ENCODE measurements at regions not wholly inside any gene's neighbourhood (a gene's known extent, or its start where the extent isn't known, plus 50 kb on each side); places are given as distances from the start of the nearest gene placed in this dataset.

DNA sequence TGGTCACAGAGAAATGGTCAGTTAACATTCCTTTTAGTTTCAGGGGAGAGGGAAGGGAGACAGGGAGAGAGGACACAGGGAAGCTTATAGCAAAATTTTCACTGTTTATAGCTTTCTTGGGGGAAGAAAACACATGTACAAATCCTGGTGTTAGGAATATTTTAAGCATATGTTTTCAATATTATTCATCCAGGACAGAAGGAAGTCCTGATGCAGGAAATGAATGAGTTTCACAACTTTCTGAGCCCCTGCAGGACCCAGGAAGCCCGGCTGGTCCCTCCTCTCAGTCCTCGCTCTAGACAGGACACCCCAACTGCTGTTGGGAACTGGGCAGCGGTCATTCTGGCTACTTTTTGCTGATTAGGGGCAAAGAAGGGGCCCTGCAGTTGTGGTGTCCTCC lies 71.1 kb upstream of the ZDHHC17 start:
- H3K27ac ChIP-seq = no peak overlapping the region
- TF ChIP-seq POLR2A (IDR thresholded peaks at IDR 0.05) (no peak), POLR2AphosphoS5 (IDR thresholded peaks at IDR 0.05) (no peak)
- TF ChIP-seq, protein P1, sequence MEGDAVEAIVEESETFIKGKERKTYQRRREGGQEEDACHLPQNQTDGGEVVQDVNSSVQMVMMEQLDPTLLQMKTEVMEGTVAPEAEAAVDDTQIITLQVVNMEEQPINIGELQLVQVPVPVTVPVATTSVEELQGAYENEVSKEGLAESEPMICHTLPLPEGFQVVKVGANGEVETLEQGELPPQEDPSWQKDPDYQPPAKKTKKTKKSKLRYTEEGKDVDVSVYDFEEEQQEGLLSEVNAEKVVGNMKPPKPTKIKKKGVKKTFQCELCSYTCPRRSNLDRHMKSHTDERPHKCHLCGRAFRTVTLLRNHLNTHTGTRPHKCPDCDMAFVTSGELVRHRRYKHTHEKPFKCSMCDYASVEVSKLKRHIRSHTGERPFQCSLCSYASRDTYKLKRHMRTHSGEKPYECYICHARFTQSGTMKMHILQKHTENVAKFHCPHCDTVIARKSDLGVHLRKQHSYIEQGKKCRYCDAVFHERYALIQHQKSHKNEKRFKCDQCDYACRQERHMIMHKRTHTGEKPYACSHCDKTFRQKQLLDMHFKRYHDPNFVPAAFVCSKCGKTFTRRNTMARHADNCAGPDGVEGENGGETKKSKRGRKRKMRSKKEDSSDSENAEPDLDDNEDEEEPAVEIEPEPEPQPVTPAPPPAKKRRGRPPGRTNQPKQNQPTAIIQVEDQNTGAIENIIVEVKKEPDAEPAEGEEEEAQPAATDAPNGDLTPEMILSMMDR (IDR thresholded peaks at IDR 0.05) = no peak

DNA sequence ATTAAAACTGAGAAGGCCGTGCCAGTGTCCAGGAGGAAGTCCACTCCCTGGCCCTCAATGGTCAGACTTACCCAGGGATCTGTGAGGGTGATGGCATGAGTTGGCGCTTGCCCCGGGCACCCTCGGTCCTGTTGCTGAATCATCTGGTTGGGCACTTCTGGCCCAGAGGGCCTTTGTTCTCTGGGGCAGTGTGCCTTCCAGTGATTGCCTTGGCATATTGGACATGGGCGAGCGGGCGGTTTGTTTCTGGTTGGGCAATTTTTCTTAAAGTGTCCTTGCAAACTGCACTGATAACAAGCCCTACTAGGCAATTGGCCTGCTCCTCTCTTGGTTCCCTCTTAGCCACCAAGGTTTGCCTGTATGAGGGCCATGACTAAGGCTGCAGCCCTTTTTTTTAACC lies 69.5 kb upstream of the ZDHHC17 start:
- no peaks in the 10 kb centered on the region for H3K27me3 ChIP-seq
- no peak for DNase-seq (ENCODE audit: low spot score in 2 of 2)
- 99% methylated on average over 7 of the region's 7 CpGs for WGBS
- no peaks in the 10 kb centered on the region for H3K36me3 ChIP-seq
- no peak overlapping the region for H3K4me3 ChIP-seq
- TF ChIP-seq, protein P1 (IDR thresholded peaks at IDR 0.05) = no peak
- TF ChIP-seq EP300 (IDR thresholded peaks at IDR 0.05) = no peak
- TF ChIP-seq POLR2AphosphoS5 (IDR thresholded peaks at IDR 0.05) = no peak
- no peak for TF ChIP-seq POLR2A (IDR thresholded peaks at IDR 0.05)
- no peak overlapping the region for H3K27ac ChIP-seq
- no peaks in the 10 kb centered on the region for H3K9me3 ChIP-seq
- H3K4me1 ChIP-seq = no peaks in the 10 kb centered on the region

More for the DNA sequence above, 71.1 kb upstream of the ZDHHC17 start:
- no peaks in the 10 kb centered on the region for H3K36me3 ChIP-seq
- H3K4me3 ChIP-seq = no peak overlapping the region
- H3K4me1 ChIP-seq = no peaks in the 10 kb centered on the region
- no peaks in the 10 kb centered on the region for H3K27me3 ChIP-seq
- no peak for DNase-seq (ENCODE audit: low spot score in 2 of 2)
- no peaks in the 10 kb centered on the region for H3K9me3 ChIP-seq
- 79% methylated on average over 3 of the region's 3 CpGs for WGBS

DNA sequence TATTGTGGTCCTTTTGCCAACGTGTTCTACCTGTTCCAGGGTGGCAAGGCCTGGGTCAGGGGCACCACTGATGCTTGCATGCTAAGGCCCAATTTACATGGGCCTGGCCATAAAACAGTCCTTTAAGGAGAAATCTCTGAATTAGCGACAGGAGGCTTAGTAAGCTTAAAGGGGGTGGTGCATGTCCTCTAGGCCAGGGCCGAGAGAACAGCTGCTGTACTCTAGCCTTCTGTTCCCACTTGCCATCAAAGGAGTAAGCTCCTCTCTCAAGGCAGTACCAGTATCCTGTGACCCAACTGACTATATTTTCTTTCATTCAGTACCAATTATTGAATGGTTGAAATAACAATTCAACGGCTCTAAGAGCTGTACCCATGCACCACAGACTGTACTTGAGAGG lies 67.7 kb upstream of the ZDHHC17 start:
- Histone ChIP-seq H3K9me3 (no peaks in the 10 kb centered on the region), H3K27ac (no peak overlapping the region), H3K4me1 (no peaks in the 10 kb centered on the region), H3K36me3 (no peaks in the 10 kb centered on the region), H3K27me3 (no peaks in the 10 kb centered on the region), H3K4me3 (no peak overlapping the region)
- WGBS = 93% methylated on average over 4 of the region's 4 CpGs
- TF ChIP-seq, protein P1 (IDR thresholded peaks at IDR 0.05) = no peak
- TF ChIP-seq POLR2A (IDR thresholded peaks at IDR 0.05) (no peak), POLR2AphosphoS5 (IDR thresholded peaks at IDR 0.05) (no peak), EP300 (IDR thresholded peaks at IDR 0.05) (no peak)
- DNase-seq (ENCODE audit: low spot score in 2 of 2) = no peak

DNA sequence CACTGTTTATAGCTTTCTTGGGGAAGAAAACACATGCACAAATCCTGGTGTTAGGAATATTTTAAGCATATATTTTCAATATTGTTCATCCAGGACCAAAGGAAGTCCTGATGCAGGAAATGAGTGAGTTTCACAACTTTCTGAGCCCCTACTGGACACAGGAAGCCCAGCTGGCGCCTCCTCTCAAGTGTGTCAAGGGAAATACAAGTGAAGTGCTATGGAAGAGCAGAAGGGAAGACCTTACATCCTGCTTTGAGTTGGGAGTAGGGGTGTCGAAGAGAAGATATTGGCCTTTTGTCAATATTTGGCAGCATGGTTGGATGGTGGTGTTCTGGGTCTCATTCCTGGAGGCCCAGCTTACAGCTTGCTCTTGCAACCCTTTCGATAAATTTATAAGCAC lies 66.1 kb upstream of the ZDHHC17 start:
- no peak for DNase-seq (ENCODE audit: low spot score in 2 of 2)
- no peaks in the 10 kb centered on the region for H3K4me1 ChIP-seq
- no peak overlapping the region for H3K27ac ChIP-seq
- WGBS = 88% methylated on average over 3 of the region's 3 CpGs
- no peaks in the 10 kb centered on the region for H3K9me3 ChIP-seq
- TF ChIP-seq POLR2AphosphoS5 (IDR thresholded peaks at IDR 0.05) (no peak), EP300 (IDR thresholded peaks at IDR 0.05) (no peak), POLR2A (IDR thresholded peaks at IDR 0.05) (no peak)
- TF ChIP-seq, protein P1 (IDR thresholded peaks at IDR 0.05) = no peak
- H3K27me3 ChIP-seq = no peaks in the 10 kb centered on the region
- no peaks in the 10 kb centered on the region for H3K36me3 ChIP-seq
- no peak overlapping the region for H3K4me3 ChIP-seq

DNA sequence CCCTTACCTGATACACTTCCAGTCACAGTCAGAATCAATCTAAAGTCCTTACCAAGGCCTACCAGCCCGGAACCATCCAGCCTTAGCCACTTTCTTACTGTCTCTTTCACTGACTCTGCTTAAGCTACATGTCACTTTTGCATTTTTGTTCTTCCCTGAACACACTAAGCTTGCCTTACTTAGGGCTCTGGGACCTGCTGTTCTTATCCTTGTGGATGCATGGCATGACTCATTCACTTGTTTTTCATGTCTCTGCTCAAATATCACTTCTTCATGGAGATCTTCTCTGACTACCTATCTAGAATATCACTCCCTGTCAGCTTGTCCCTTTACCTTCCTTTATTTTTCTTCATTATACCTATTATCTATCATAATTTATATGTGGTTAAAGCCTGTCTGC lies 65.6 kb upstream of the ZDHHC17 start:
- TF ChIP-seq EP300 (IDR thresholded peaks at IDR 0.05) (no peak), POLR2A (IDR thresholded peaks at IDR 0.05) (no peak), POLR2AphosphoS5 (IDR thresholded peaks at IDR 0.05) (no peak)
- TF ChIP-seq, protein P1 (IDR thresholded peaks at IDR 0.05) = no peak
- WGBS = 93% methylated on average over 1 of the region's 1 CpG
- no peaks in the 10 kb centered on the region for H3K4me1 ChIP-seq

More for the DNA sequence above, 65.6 kb upstream of the ZDHHC17 start:
- H3K4me3 ChIP-seq = no peak overlapping the region
- DNase-seq (ENCODE audit: low spot score in 2 of 2) = no peak
- H3K36me3 ChIP-seq = no peaks in the 10 kb centered on the region
- H3K9me3 ChIP-seq = no peaks in the 10 kb centered on the region
- no peaks in the 10 kb centered on the region for H3K27me3 ChIP-seq
- no peak overlapping the region for H3K27ac ChIP-seq
